ENCODE measurements at regions not wholly inside any gene's neighbourhood (a gene's known extent, or its start where the extent isn't known, plus 50 kb on each side); places are given as distances from the start of the nearest gene placed in this dataset.

- no peak overlapping the region for H3K4me3 Mint-ChIP-seq (ENCODE audit: unreplicated experiment)
- H3K27me3 Mint-ChIP-seq (ENCODE audit: low read depth): no peaks in the 10 kb centered on the region
- no peaks in the 10 kb centered on the region for H3K9me3 Mint-ChIP-seq (ENCODE audit: low read depth)
- no peak for TF ChIP-seq CTCF (IDR thresholded peaks at IDR 0.05)
- H3K36me3 Mint-ChIP-seq (ENCODE audit: low read depth): no peaks in the 10 kb centered on the region
- peak overlapping the region; percentile 86 for H3K27ac Mint-ChIP-seq (ENCODE audit: unreplicated experiment)
- H3K4me1 Mint-ChIP-seq (ENCODE audit: low read depth): peaks cover 77% of the 10 kb centered on the region
- DNase-seq (ENCODE audit: low spot score): no peak
Measured at GRCh38 chr2:41962922-41963622, 84.7 kb upstream of the PKDCC start.

- Mint-ChIP-seq H3K4me1 (ENCODE audit: low read depth) (peaks cover 74% of the 10 kb centered on the region), H3K36me3 (ENCODE audit: low read depth) (no peaks in the 10 kb centered on the region), H3K9me3 (ENCODE audit: low read depth) (no peaks in the 10 kb centered on the region), H3K27me3 (ENCODE audit: low read depth) (no peaks in the 10 kb centered on the region), H3K4me3 (ENCODE audit: unreplicated experiment) (no peak overlapping the region), H3K27ac (ENCODE audit: unreplicated experiment) (peak overlapping the region; percentile 86)
- TF ChIP-seq CTCF (IDR thresholded peaks at IDR 0.05): no peak
- no peak for DNase-seq (ENCODE audit: low spot score)
Measured at GRCh38 chr2:41963661-41964525, 83.9 kb upstream of the PKDCC start.

GRCh38 chr2:41965173-41965908 is 82.5 kb upstream of the PKDCC start:
- DNase-seq (ENCODE audit: low spot score): no peak
- Mint-ChIP-seq H3K27me3 (ENCODE audit: low read depth) (no peaks in the 10 kb centered on the region), H3K36me3 (ENCODE audit: low read depth) (no peaks in the 10 kb centered on the region), H3K4me3 (ENCODE audit: unreplicated experiment) (peak overlapping the region; percentile 43), H3K9me3 (ENCODE audit: low read depth) (no peaks in the 10 kb centered on the region), H3K27ac (ENCODE audit: unreplicated experiment) (peak overlapping the region; percentile 99), H3K4me1 (ENCODE audit: low read depth) (peaks cover 64% of the 10 kb centered on the region)
- no peak for TF ChIP-seq CTCF (IDR thresholded peaks at IDR 0.05)

GRCh38 chr2:41965909-41966295 is 81.9 kb upstream of the PKDCC start:
- peak overlapping the region; percentile 99 for H3K27ac Mint-ChIP-seq (ENCODE audit: unreplicated experiment)
- peak overlapping the region; percentile 43 for H3K4me3 Mint-ChIP-seq (ENCODE audit: unreplicated experiment)
- no peaks in the 10 kb centered on the region for H3K27me3 Mint-ChIP-seq (ENCODE audit: low read depth)
- no peaks in the 10 kb centered on the region for H3K36me3 Mint-ChIP-seq (ENCODE audit: low read depth)
- no peaks in the 10 kb centered on the region for H3K9me3 Mint-ChIP-seq (ENCODE audit: low read depth)
- H3K4me1 Mint-ChIP-seq (ENCODE audit: low read depth): peaks cover 62% of the 10 kb centered on the region
- no peak for DNase-seq (ENCODE audit: low spot score)
- no peak for TF ChIP-seq CTCF (IDR thresholded peaks at IDR 0.05)

GRCh38 chr2:41966431-41966893 is 81.4 kb upstream of the PKDCC start:
- Mint-ChIP-seq H3K4me3 (ENCODE audit: unreplicated experiment) (peak overlapping the region; percentile 9), H3K27ac (ENCODE audit: unreplicated experiment) (peak overlapping the region; percentile 99), H3K36me3 (ENCODE audit: low read depth) (no peaks in the 10 kb centered on the region), H3K4me1 (ENCODE audit: low read depth) (peaks cover 68% of the 10 kb centered on the region), H3K27me3 (ENCODE audit: low read depth) (no peaks in the 10 kb centered on the region), H3K9me3 (ENCODE audit: low read depth) (no peaks in the 10 kb centered on the region)
- TF ChIP-seq CTCF (IDR thresholded peaks at IDR 0.05): no peak
- peak; percentile 98 for DNase-seq (ENCODE audit: low spot score)

All from chondrocyte (in vitro differentiated cells).